Heart left ventricle (tissue), 16 donors: ENCODE measurements at regions not wholly inside any gene's neighbourhood (a gene's known extent, or its start where the extent isn't known, plus 50 kb on each side); places are given as distances from the start of the nearest gene placed in this dataset.

Experiments
- ATAC-seq, 4 donors: fragments of 200-7000 bp; cut with Tn5 transposase; one replicate each; pipeline ENCODE4 v1.9.1; 2020 to 2022; ENCODE audit warnings: moderate library complexity in 4 of 4, mild to moderate bottlenecking in 3 of 4, moderate number of reproducible peaks in 1 of 4
- DNase-seq, 5 donors: peaks; one replicate each; pipeline ENCODE4 v3.0.0-alpha.2; 2020
- H3K27ac ChIP-seq, 12 donors: fragments of 200-600 bp; sonication (generic) in 4 of 12; one replicate each; pipeline versions ENCODE4 v1.5.0 to v1.8.0; 2016 to 2022; ENCODE audit warnings: mild to moderate bottlenecking in 2 of 12
- H3K27me3 ChIP-seq, 9 donors: fragments of 200-600 bp; sonication (generic) in 2 of 9; one replicate each; pipeline versions ENCODE4 v1.5.1 to v1.8.0; 2016 to 2022; ENCODE audit warnings: mild to moderate bottlenecking in 3 of 9
- H3K36me3 ChIP-seq, 9 donors: fragments of 200-600 bp; sonication (generic) in 2 of 9; one replicate each; pipeline versions ENCODE4 v1.5.0 to v1.8.0; 2018 to 2022; ENCODE audit warnings: mild to moderate bottlenecking in 2 of 9
- H3K4me1 ChIP-seq, 12 donors: fragments of 200-600 bp; sonication (generic) in 4 of 12; one replicate each; pipeline versions ENCODE4 v1.5.0 to v1.8.0; 2016 to 2022; ENCODE audit warnings: mild to moderate bottlenecking in 3 of 12
- H3K4me3 ChIP-seq, 12 donors: fragments of 200-600 bp; sonication (generic) in 4 of 12; one replicate each; pipeline versions ENCODE4 v1.5.0 to v1.8.0; 2017 to 2022; ENCODE audit warnings: mild to moderate bottlenecking in 9 of 12, moderate library complexity in 4 of 12
- H3K9me3 ChIP-seq, 12 donors: fragments of 200-600 bp; sonication (generic) in 4 of 12; one replicate each; pipeline versions ENCODE4 v1.5.0 to v1.8.0; 2016 to 2022; ENCODE audit warnings: mild to moderate bottlenecking in 1 of 12
- POLR2A ChIP-seq, 2 donors: fragments of 450-650 bp; IDR thresholded peaks; one replicate each; pipeline ENCODE4 v1.6.1; 2017; ENCODE audit warnings: antibody characterized with exemption in 2 of 2, mild to moderate bottlenecking in 2 of 2, moderate library complexity in 2 of 2
- WGBS, 4 donors: extraction: QIAGEN DNeasy Blood & Tissue Kit in 2 of 4; methylation state at CpG; one replicate each; pipeline versions ENCODE4 v1.1.5 to v1.1.7; 2013 to 2018; 5-methylcytosine and 5-hydroxymethylcytosine counted together
- intact Hi-C, 10 donors: fragments of 100-400 bp; cut with DNase I; formaldehyde crosslinking; loops; one replicate each; pipeline versions ENCODE4 v1.11.1 to v1.14.2; 2022
- TF ChIP-seq, protein P1 (sequence below), 12 donors: fragments of 200-600 bp; sonication (generic) in 4 of 12; IDR thresholded peaks; one replicate each; pipeline versions ENCODE4 v1.5.0 to v1.8.0; 2018 to 2022; ENCODE audit warnings: antibody characterized with exemption in 12 of 12, mild to moderate bottlenecking in 5 of 12
- donor health status: ischemic (EF 13 %, LVEDD 7.1; RV severe dilation, severe dysfunction).
- donor health status: healthy with polysubstance abuse.
- donor health status: DM: no; HTN: yes; CAD: no.
- donor health status: DM: no; HTN: no; CAD: no.
- donor health status: ischemic (EF 25% LVEDD 6.9; RV normal size, moderate dysfunction).
- donor health status: ischemic (EF 25% LVEDD 5.7; RV mildly dilated, moderate dysfunction).
- donor health status: healthy.
- donor health status: DM: yes; HTN: yes; CAD: no.
- donor health status: ischemic (EF 35%, LVEDD 5.7; RV mildly dilated, moderate dysfunction).
- donor health status: nonischemic (EF 11% LVEDD 7.7; RV severe dilation, severe dysfunction).
- donor health status: DM: yes; HTN: yes; CAD: no.
- donor health status: PGD.
- donor health status: ischemic (EF 29% LVEDD 5.4; RV normal size, mild dysfunction).
- donor health status: nonischemic (EF 23%, LVEDD 6.1; RV moderate dilation, normal function).

GRCh38 chr6:28771401-28772267, 152.2 kb downstream of the TRIM27 start:
- H3K4me3 ChIP-seq, result no peak overlapping the region
- peaks cover 52 to 100% (median 95%) of the 10 kb centered on the region in 9 donors for H3K27me3 ChIP-seq
- WGBS, 4 donors, result 12 to 21% (median 17%) methylated on average over 19 of the region's 19 CpGs
- intact Hi-C loops, result no loop called here
- TF ChIP-seq, protein P1, sequence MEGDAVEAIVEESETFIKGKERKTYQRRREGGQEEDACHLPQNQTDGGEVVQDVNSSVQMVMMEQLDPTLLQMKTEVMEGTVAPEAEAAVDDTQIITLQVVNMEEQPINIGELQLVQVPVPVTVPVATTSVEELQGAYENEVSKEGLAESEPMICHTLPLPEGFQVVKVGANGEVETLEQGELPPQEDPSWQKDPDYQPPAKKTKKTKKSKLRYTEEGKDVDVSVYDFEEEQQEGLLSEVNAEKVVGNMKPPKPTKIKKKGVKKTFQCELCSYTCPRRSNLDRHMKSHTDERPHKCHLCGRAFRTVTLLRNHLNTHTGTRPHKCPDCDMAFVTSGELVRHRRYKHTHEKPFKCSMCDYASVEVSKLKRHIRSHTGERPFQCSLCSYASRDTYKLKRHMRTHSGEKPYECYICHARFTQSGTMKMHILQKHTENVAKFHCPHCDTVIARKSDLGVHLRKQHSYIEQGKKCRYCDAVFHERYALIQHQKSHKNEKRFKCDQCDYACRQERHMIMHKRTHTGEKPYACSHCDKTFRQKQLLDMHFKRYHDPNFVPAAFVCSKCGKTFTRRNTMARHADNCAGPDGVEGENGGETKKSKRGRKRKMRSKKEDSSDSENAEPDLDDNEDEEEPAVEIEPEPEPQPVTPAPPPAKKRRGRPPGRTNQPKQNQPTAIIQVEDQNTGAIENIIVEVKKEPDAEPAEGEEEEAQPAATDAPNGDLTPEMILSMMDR (IDR thresholded peaks at IDR 0.05), result no peak
- TF ChIP-seq POLR2A (IDR thresholded peaks at IDR 0.05), result no peak
- no peaks in the 10 kb centered on the region for H3K9me3 ChIP-seq
- no peak for DNase-seq
- ATAC-seq, result no peak
- no peaks in the 10 kb centered on the region for H3K36me3 ChIP-seq
- H3K4me1 ChIP-seq, result no peaks in the 10 kb centered on the region
- H3K27ac ChIP-seq, result no peak overlapping the region

DNA sequence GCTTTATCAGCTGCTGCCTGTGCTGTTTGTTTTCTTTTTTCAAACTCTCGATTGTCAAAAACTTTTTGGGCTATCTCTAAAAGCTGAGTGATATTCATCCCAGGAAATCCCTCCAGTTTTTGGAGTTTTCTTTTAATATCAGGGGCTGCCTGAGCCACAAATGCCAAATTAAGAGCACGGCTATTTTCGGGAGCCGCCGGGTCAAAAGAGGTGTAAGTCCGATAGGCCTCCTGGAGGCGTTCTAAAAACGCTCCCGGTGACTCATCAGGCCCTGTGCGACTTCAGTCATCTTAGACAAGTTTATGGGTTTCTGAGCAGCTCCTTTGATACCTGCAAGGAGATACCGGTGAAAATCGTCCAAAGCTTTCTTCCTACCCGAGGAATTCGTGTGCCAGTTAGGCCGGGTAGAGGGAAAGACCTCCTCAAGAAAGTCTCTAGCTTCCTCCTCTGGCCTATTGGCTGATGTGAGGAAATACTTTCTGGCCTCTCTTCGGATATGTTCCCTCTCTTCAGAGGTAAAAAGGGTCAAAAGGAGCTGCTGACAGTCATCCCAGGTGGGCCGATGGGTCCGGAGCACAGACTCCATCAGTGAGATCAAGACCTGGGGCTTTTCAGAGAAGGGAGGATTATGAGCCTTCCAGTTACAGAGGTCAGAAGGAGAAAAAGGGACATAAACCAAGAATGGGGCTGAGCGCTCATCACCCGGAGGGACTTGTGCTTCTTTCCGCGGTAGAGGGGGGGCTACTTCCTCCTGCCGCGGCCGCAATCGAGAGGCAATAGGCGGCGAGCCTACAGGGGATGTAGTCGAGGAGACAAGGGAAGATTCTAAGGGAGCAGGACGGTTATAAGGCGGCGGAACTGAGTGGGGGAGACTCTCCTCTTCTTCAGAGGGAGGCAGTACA, 151.1 kb downstream of the TRIM27 start:
- no peak overlapping the region for H3K4me3 ChIP-seq
- TF ChIP-seq, protein P1 (IDR thresholded peaks at IDR 0.05), result no peak
- no peak for TF ChIP-seq POLR2A (IDR thresholded peaks at IDR 0.05)
- ATAC-seq, result no peak
- H3K4me1 ChIP-seq, result no peaks in the 10 kb centered on the region
- WGBS, 4 donors, result 3 to 12% (median 6%) methylated on average over 32 of the region's 32 CpGs
- intact Hi-C loops, result no loop called here
- H3K27me3 ChIP-seq, result peaks cover 58 to 100% (median 97%) of the 10 kb centered on the region in 9 donors
- H3K27ac ChIP-seq, result no peak overlapping the region
- H3K9me3 ChIP-seq, result no peaks in the 10 kb centered on the region
- no peaks in the 10 kb centered on the region for H3K36me3 ChIP-seq
- no peak for DNase-seq

GRCh38 chr6:28774292-28775051, 149.3 kb downstream of the TRIM27 start:
- Histone ChIP-seq H3K36me3 (no peaks in the 10 kb centered on the region), H3K27ac (no peak overlapping the region), H3K27me3 (peaks cover 65 to 100% (median 94%) of the 10 kb centered on the region in 9 donors), H3K9me3 (no peaks in the 10 kb centered on the region), H3K4me1 (no peaks in the 10 kb centered on the region), H3K4me3 (no peak overlapping the region)
- 6 to 26% (median 10%) methylated on average over 23 of the region's 23 CpGs for WGBS, 4 donors
- TF ChIP-seq, protein P1 (IDR thresholded peaks at IDR 0.05), result no peak
- no peak for TF ChIP-seq POLR2A (IDR thresholded peaks at IDR 0.05)
- intact Hi-C loops, result no loop called here
- DNase-seq, result no peak
- ATAC-seq, result no peak
